Stomach (tissue), 8 donors: ENCODE measurements at regions not wholly inside any gene's neighbourhood (a gene's known extent, or its start where the extent isn't known, plus 50 kb on each side); places are given as distances from the start of the nearest gene placed in this dataset.

ENCODE experiments used
- DNase-seq, 2 donors: peaks; one replicate each; pipeline versions ENCODE4 v3.0.0 to v3.0.0-alpha.2; 2013 to 2019
- H3K27ac ChIP-seq, 5 donors: fragments of 200-600 bp in 4 of 5; sonication (generic) in 4 of 5; one replicate each; pipeline ENCODE4 v1.5.1; 2013 to 2019; ENCODE audit warnings: mild to moderate bottlenecking in 1 of 5, moderate library complexity in 1 of 5
- H3K27me3 ChIP-seq, 3 donors: fragments of 200-600 bp; sonication (generic); one replicate each; pipeline ENCODE4 v1.5.1; 2017 to 2019; ENCODE audit warnings: mixed run types in 1 of 3
- H3K36me3 ChIP-seq, 4 donors: fragments of 200-600 bp; sonication (generic); 1 replicate in 3 of 4; 2 replicates in 1 of 4; pipeline ENCODE4 v1.5.1; 2016 to 2019
- H3K4me1 ChIP-seq, 4 donors: fragments of 200-600 bp; sonication (generic); one replicate each; pipeline ENCODE4 v1.5.1; 2016 to 2019
- H3K4me3 ChIP-seq, 4 donors: fragments of 200-600 bp; sonication (generic) in 3 of 4; one replicate each; pipeline ENCODE4 v1.5.1; 2016 to 2019; ENCODE audit warnings: mild to moderate bottlenecking in 1 of 4
- H3K9me3 ChIP-seq, 4 donors: fragments of 200-600 bp; sonication (generic); one replicate each; pipeline ENCODE4 v1.5.1; 2016 to 2019
- EP300 ChIP-seq: sonication (generic); formaldehyde crosslinking; IDR thresholded peaks from one replicate; pipeline ENCODE4 v1.6.1; 2017; ENCODE audit warnings: antibody characterized with exemption
- POLR2A ChIP-seq, 4 donors: fragments of 450-650 bp; IDR thresholded peaks; one replicate each; pipeline ENCODE4 v1.6.1; 2016; ENCODE audit warnings: antibody characterized with exemption in 4 of 4, control low read depth in 2 of 4, mild to moderate bottlenecking in 1 of 4, moderate library complexity in 1 of 4
- POLR2AphosphoS5 ChIP-seq, 3 donors: sonication (generic); formaldehyde crosslinking; IDR thresholded peaks; one replicate each; pipeline ENCODE4 v1.6.1; 2016; ENCODE audit warnings: antibody characterized with exemption in 3 of 3
- WGBS, 5 donors: extraction: QIAGEN DNeasy Blood & Tissue Kit in 3 of 5; methylation state at CpG; one replicate each; pipeline versions ENCODE4 v1.1.5 to v1.1.7; 2013 to 2018; 5-methylcytosine and 5-hydroxymethylcytosine counted together
- intact Hi-C: fragments of 100-400 bp; cut with DNase I; formaldehyde crosslinking; loops from one replicate; pipeline ENCODE4 v1.15.1; 2023; ENCODE audit warnings: low total_unique reads
- TF ChIP-seq, protein P1 (sequence below), 7 experiments: fragments of 450-650 bp in 4 of 7; fragments of 200-600 bp in 3 of 7; sonication (generic) in 3 of 7; IDR thresholded peaks; one replicate each; pipeline ENCODE4 v1.5.1; 2016 to 2019; ENCODE audit warnings: antibody characterized with exemption in 7 of 7, control low read depth in 2 of 7, mild to moderate bottlenecking in 1 of 7
- donor health status: healthy with polysubstance abuse.
- donor health status: Bipolar disorder and iron deficiency.
- donor health status: healthy.

DNA sequence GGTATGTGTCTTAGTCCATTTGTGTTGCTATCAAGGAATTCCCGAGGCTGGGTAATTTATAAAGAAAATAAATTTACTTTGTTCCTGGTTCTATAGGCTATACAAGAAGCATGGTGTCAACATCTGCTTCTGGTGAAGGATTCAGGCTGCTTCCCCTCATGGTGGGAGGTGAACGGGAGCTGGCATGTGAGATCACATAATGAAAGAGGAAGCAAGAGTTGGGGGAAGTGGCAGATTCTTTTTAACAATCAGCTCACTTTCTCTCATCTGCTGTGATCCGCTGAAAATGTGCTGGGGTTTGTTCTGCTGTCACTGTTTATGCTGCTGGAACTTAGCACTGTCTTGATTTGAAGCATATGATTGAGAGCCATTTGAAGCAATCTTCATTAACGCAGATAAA lies 730.0 kb upstream of the SORCS1 start:
- no peak overlapping the region for H3K4me3 ChIP-seq
- 41 to 59% (median 55%) methylated on average over 4 of the region's 4 CpGs for WGBS, 5 donors
- no peak overlapping the region for H3K27ac ChIP-seq
- no peaks in the 10 kb centered on the region for H3K4me1 ChIP-seq
- no peaks in the 10 kb centered on the region for H3K9me3 ChIP-seq
- no peak for DNase-seq
- TF ChIP-seq EP300: no peak
- no peak for TF ChIP-seq POLR2AphosphoS5 (IDR thresholded peaks at IDR 0.05)
- no peak for TF ChIP-seq POLR2A (IDR thresholded peaks at IDR 0.05)
- TF ChIP-seq, protein P1, sequence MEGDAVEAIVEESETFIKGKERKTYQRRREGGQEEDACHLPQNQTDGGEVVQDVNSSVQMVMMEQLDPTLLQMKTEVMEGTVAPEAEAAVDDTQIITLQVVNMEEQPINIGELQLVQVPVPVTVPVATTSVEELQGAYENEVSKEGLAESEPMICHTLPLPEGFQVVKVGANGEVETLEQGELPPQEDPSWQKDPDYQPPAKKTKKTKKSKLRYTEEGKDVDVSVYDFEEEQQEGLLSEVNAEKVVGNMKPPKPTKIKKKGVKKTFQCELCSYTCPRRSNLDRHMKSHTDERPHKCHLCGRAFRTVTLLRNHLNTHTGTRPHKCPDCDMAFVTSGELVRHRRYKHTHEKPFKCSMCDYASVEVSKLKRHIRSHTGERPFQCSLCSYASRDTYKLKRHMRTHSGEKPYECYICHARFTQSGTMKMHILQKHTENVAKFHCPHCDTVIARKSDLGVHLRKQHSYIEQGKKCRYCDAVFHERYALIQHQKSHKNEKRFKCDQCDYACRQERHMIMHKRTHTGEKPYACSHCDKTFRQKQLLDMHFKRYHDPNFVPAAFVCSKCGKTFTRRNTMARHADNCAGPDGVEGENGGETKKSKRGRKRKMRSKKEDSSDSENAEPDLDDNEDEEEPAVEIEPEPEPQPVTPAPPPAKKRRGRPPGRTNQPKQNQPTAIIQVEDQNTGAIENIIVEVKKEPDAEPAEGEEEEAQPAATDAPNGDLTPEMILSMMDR (IDR thresholded peaks at IDR 0.05): no peak
- intact Hi-C loops: no loop called here
- H3K27me3 ChIP-seq: no peaks in the 10 kb centered on the region
- H3K36me3 ChIP-seq: no peaks in the 10 kb centered on the region

DNA sequence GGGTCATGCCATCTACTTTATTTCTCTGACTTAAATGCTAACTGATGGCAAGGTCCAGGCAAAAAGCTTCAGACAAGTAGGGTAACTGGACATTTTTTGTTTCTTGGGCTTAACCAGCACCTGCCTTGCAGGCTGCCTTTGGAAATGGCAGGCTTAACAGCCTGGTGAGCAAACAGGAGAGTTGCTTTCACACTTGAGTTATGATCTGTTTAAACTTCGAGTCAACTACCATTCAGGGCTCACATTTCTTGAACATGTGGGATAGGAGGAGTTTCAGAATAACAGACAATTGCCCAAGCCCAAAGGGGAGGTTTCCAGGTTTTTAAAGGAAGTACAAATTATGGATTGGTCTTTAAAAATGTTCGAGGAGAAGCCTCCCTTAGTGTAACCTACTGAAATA lies 724.6 kb upstream of the SORCS1 start:
- intact Hi-C loops: no loop called here
- Histone ChIP-seq H3K27me3 (no peaks in the 10 kb centered on the region), H3K4me1 (no peaks in the 10 kb centered on the region), H3K4me3 (no peak overlapping the region), H3K9me3 (peaks cover 0 to 8% (median 0%) of the 10 kb centered on the region in 4 donors), H3K36me3 (no peaks in the 10 kb centered on the region), H3K27ac (no peak overlapping the region)
- DNase-seq: peak in 1 of 2 donors; percentile 3
- WGBS, 5 donors: 33 to 39% (median 35%) methylated on average over 2 of the region's 2 CpGs
- TF ChIP-seq, protein P1 (IDR thresholded peaks at IDR 0.05): no peak
- TF ChIP-seq EP300 (no peak), POLR2A (IDR thresholded peaks at IDR 0.05) (no peak), POLR2AphosphoS5 (IDR thresholded peaks at IDR 0.05) (no peak)

DNA sequence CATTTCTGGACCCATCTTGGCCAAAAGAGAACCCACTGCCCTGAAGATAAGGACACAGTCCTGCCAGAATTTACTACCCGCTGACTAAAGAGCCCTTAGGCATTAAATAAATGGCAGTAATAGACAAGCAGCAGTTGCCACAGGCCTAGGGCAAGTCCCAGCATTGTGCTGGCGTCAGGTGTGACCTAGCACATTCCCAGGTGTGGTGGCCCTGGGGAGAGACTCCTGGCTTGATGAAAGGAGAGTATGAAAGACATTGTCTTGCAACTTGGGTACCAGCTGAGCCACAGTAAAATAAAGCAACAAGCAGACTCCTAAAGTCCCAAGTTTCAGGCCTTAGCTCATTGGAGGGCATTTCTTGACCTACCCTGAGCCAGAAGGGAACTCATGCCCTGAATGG lies 715.7 kb upstream of the SORCS1 start:
- 64 to 83% (median 82%) methylated on average over 2 of the region's 2 CpGs for WGBS, 5 donors
- TF ChIP-seq EP300 (no peak), POLR2A (IDR thresholded peaks at IDR 0.05) (no peak), POLR2AphosphoS5 (IDR thresholded peaks at IDR 0.05) (no peak)
- TF ChIP-seq, protein P1 (IDR thresholded peaks at IDR 0.05): no peak
- intact Hi-C loops: no loop called here

DNA sequence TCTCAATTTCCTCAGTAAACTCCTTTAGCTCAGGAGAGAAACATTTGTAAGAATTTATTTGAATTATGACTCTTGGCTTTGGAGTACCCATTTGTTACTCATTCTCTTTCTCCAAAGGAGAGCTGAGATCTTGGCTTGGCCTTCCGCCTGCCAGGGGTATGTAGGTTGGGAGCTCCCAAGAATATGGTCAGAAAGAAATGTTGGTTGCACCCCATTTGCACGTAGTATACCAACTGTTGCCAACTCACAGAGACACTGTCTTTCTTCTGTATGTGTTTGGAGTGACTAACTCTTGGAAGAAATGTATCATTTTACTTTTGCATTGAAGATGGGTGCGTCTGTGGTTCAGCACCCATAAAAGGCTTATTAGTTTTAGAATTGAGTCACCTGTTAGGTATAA lies 708.5 kb upstream of the SORCS1 start:
- H3K27me3 ChIP-seq: no peaks in the 10 kb centered on the region
- H3K9me3 ChIP-seq: peaks cover 0 to 6% (median 0%) of the 10 kb centered on the region in 4 donors
- no peak for TF ChIP-seq POLR2A (IDR thresholded peaks at IDR 0.05)
- no peak for TF ChIP-seq EP300
- TF ChIP-seq, protein P1 (IDR thresholded peaks at IDR 0.05): no peak
- no peak for TF ChIP-seq POLR2AphosphoS5 (IDR thresholded peaks at IDR 0.05)
- intact Hi-C loops: no loop called here
- H3K27ac ChIP-seq: no peak overlapping the region
- no peaks in the 10 kb centered on the region for H3K4me1 ChIP-seq
- no peak for DNase-seq
- 85 to 93% (median 87%) methylated on average over 3 of the region's 3 CpGs for WGBS, 5 donors
- no peak overlapping the region for H3K4me3 ChIP-seq
- H3K36me3 ChIP-seq: no peaks in the 10 kb centered on the region

More for the DNA sequence above, 715.7 kb upstream of the SORCS1 start:
- H3K27me3 ChIP-seq: no peaks in the 10 kb centered on the region
- H3K27ac ChIP-seq: no peak overlapping the region
- no peaks in the 10 kb centered on the region for H3K36me3 ChIP-seq
- H3K9me3 ChIP-seq: peaks cover 0 to 19% (median 12%) of the 10 kb centered on the region in 4 donors
- no peak for DNase-seq
- H3K4me3 ChIP-seq: no peak overlapping the region
- no peaks in the 10 kb centered on the region for H3K4me1 ChIP-seq
